Osteoblast (primary cell): ENCODE measurements at regions not wholly inside any gene's neighbourhood (a gene's known extent, or its start where the extent isn't known, plus 50 kb on each side); places are given as distances from the start of the nearest gene placed in this dataset.

ENCODE experiments used
- DNase-seq: peaks from one replicate; pipeline ENCODE4 v3.0.0; 2011; ENCODE audit warnings: low spot score, mixed read lengths; ENCODE audit not compliant: insufficient read length; ENCODE audit errors: missing footprints
- H2AFZ ChIP-seq: 2 replicates; pipeline ENCODE4 v1.6.0; 2011; ENCODE audit warnings: mild to moderate bottlenecking, low read length
- H3K27ac ChIP-seq: 2 replicates; pipeline ENCODE4 v1.5.1; 2011; ENCODE audit warnings: mild to moderate bottlenecking, low read depth, low read length, moderate library complexity
- H3K27me3 ChIP-seq: 2 replicates; pipeline ENCODE4 v1.6.0; 2012; ENCODE audit warnings: mild to moderate bottlenecking, control low read depth, inconsistent platforms, low read length, moderate library complexity; ENCODE audit not compliant: insufficient read depth
- H3K36me3 ChIP-seq: 2 replicates; pipeline ENCODE4 v1.5.1; 2011; ENCODE audit warnings: mild to moderate bottlenecking, low read length, control low read depth, moderate library complexity; ENCODE audit not compliant: insufficient read depth
- H3K4me1 ChIP-seq: 2 replicates; pipeline ENCODE4 v1.5.1; 2011; ENCODE audit warnings: mild to moderate bottlenecking, low read length, control low read depth, moderate library complexity; ENCODE audit not compliant: insufficient read depth
- H3K4me2 ChIP-seq: 2 replicates; pipeline ENCODE4 v1.6.0; 2011; ENCODE audit warnings: mild to moderate bottlenecking, low read length; ENCODE audit not compliant: insufficient read depth
- H3K4me3 ChIP-seq: fragments of 200-600 bp; sonication (generic); 3 replicates; pipeline ENCODE4 v1.5.1; 2012; ENCODE audit warnings: mild to moderate bottlenecking, low read length, inconsistent platforms; ENCODE audit not compliant: insufficient read depth
- H3K79me2 ChIP-seq: 2 replicates; pipeline ENCODE4 v1.6.0; 2012; ENCODE audit warnings: mild to moderate bottlenecking, low read length, control low read depth, inconsistent platforms; ENCODE audit not compliant: insufficient read depth
- H3K9me3 ChIP-seq: 2 replicates; pipeline ENCODE4 v1.5.1; 2011; ENCODE audit warnings: low read depth, low read length, control low read depth
- H4K20me1 ChIP-seq: 2 replicates; pipeline ENCODE4 v1.6.0; 2012; ENCODE audit warnings: mild to moderate bottlenecking, low read length, control low read depth; ENCODE audit not compliant: insufficient read depth
- CTCF ChIP-seq: IDR thresholded peaks from 2 replicates; pipeline ENCODE4 v1.5.1; 2011; ENCODE audit warnings: mild to moderate bottlenecking, low read depth, low read length, moderate library complexity; ENCODE audit errors: extremely low read depth

GRCh38 chr2:8271461-8271860 lies 410.4 kb upstream of the ID2 start:
- DNase-seq = no peak
- H3K4me1 ChIP-seq = no peaks in the 10 kb centered on the region
- H3K36me3 ChIP-seq = no peaks in the 10 kb centered on the region
- H4K20me1 ChIP-seq = no peaks in the 10 kb centered on the region
- H3K9me3 ChIP-seq = peaks cover 3% of the 10 kb centered on the region
- H3K4me2 ChIP-seq = no peak overlapping the region
- H3K27ac ChIP-seq = no peak overlapping the region
- H3K4me3 ChIP-seq = no peak overlapping the region
- H3K79me2 ChIP-seq = no peaks in the 10 kb centered on the region
- H2AFZ ChIP-seq = no peak overlapping the region
- TF ChIP-seq CTCF = no peak
- no peaks in the 10 kb centered on the region for H3K27me3 ChIP-seq

- peaks cover 3% of the 10 kb centered on the region for H3K9me3 ChIP-seq
- H4K20me1 ChIP-seq = no peaks in the 10 kb centered on the region
- DNase-seq = no peak
- H3K27ac ChIP-seq = no peak overlapping the region
- no peak overlapping the region for H3K4me3 ChIP-seq
- H3K4me2 ChIP-seq = no peak overlapping the region
- no peaks in the 10 kb centered on the region for H3K36me3 ChIP-seq
- no peaks in the 10 kb centered on the region for H3K27me3 ChIP-seq
- no peak overlapping the region for H2AFZ ChIP-seq
- no peaks in the 10 kb centered on the region for H3K4me1 ChIP-seq
- no peaks in the 10 kb centered on the region for H3K79me2 ChIP-seq
- no peak for TF ChIP-seq CTCF
Observed at GRCh38 chr2:8276026-8276425, 405.8 kb upstream of the ID2 start.

- Histone ChIP-seq H3K36me3 (no peaks in the 10 kb centered on the region), H3K9me3 (peaks cover 3% of the 10 kb centered on the region), H3K4me1 (no peaks in the 10 kb centered on the region), H3K79me2 (no peaks in the 10 kb centered on the region), H3K27me3 (no peaks in the 10 kb centered on the region), H3K27ac (no peak overlapping the region), H3K4me2 (peak overlapping the region; percentile 28), H3K4me3 (no peak overlapping the region), H4K20me1 (no peaks in the 10 kb centered on the region), H2AFZ (peak overlapping the region; percentile 29)
- no peak for TF ChIP-seq CTCF
- no peak for DNase-seq
Observed at GRCh38 chr2:8277921-8278571, 403.8 kb upstream of the ID2 start.

- peaks cover 3% of the 10 kb centered on the region for H3K9me3 ChIP-seq
- no peak overlapping the region for H2AFZ ChIP-seq
- no peak for DNase-seq
- no peaks in the 10 kb centered on the region for H3K79me2 ChIP-seq
- peak overlapping the region; percentile 28 for H3K4me2 ChIP-seq
- no peaks in the 10 kb centered on the region for H4K20me1 ChIP-seq
- no peak overlapping the region for H3K4me3 ChIP-seq
- no peaks in the 10 kb centered on the region for H3K36me3 ChIP-seq
- H3K27ac ChIP-seq = no peak overlapping the region
- TF ChIP-seq CTCF = no peak
- H3K27me3 ChIP-seq = no peaks in the 10 kb centered on the region
- no peaks in the 10 kb centered on the region for H3K4me1 ChIP-seq
Observed at GRCh38 chr2:8278709-8279354, 403.0 kb upstream of the ID2 start.
